ENCODE measurements at regions not wholly inside any gene's neighbourhood (a gene's known extent, or its start where the extent isn't known, plus 50 kb on each side); places are given as distances from the start of the nearest gene placed in this dataset.

GRCh38 chrX:44637282-44637681 lies 94.6 kb upstream of the FUNDC1 start:
- POLR2A ChIA-PET (ENCODE audit: low non-redundant PET): no interaction called here

GRCh38 chrX:44621078-44621477 lies 78.4 kb upstream of the FUNDC1 start:
- CTCF ChIA-PET: no interaction called here

More at GRCh38 chrX:44637282-44637681, 94.6 kb upstream of the FUNDC1 start:
- BruUV-seq (replicated peaks): no TSS peak
- DNase-seq (ENCODE audit: low spot score): no peak
- Histone ChIP-seq H3K27me3 (replicated peaks; ENCODE audit: insufficient read depth, low read depth, low read length, poor library complexity) (no peaks in the 10 kb centered on the region), H3K36me3 (ENCODE audit: insufficient read depth, low read length, poor library complexity, severe bottlenecking) (no peaks in the 10 kb centered on the region), H3K4me3 (ENCODE audit: low read depth, low read length, poor library complexity, severe bottlenecking) (no peak overlapping the region), H3K9me3 (ENCODE audit: low read depth, low read length, poor library complexity, severe bottlenecking) (no peaks in the 10 kb centered on the region), H3K4me1 (ENCODE audit: insufficient read depth, low read length, poor library complexity, severe bottlenecking) (no peaks in the 10 kb centered on the region), H3K27ac (ENCODE audit: low read depth, low read length, poor library complexity, severe bottlenecking) (no peak overlapping the region)
- intact Hi-C loops (cut with micrococcal nuclease; ENCODE audit: unreplicated experiment): no loop called here
- TF ChIP-seq CTCF (conservative IDR thresholded peaks at IDR 0.05; ENCODE audit: low read depth, low read length) (no peak), EZH2 (IDR thresholded peaks at IDR 0.05; ENCODE audit: borderline replicate concordance, low read depth, low read length, poor library complexity, severe bottlenecking) (no peak)
- CTCF ChIA-PET: no interaction called here

GRCh38 chrX:44619039-44619438 lies 76.4 kb upstream of the FUNDC1 start:
- CTCF ChIA-PET: no interaction called here
- intact Hi-C loops (cut with micrococcal nuclease; ENCODE audit: unreplicated experiment): no loop called here
- Histone ChIP-seq H3K27ac (ENCODE audit: low read depth, low read length, poor library complexity, severe bottlenecking) (no peak overlapping the region), H3K4me1 (ENCODE audit: insufficient read depth, low read length, poor library complexity, severe bottlenecking) (no peaks in the 10 kb centered on the region), H3K36me3 (ENCODE audit: insufficient read depth, low read length, poor library complexity, severe bottlenecking) (no peaks in the 10 kb centered on the region), H3K4me3 (ENCODE audit: low read depth, low read length, poor library complexity, severe bottlenecking) (no peak overlapping the region), H3K27me3 (replicated peaks; ENCODE audit: insufficient read depth, low read depth, low read length, poor library complexity) (no peaks in the 10 kb centered on the region), H3K9me3 (ENCODE audit: low read depth, low read length, poor library complexity, severe bottlenecking) (no peaks in the 10 kb centered on the region)
- BruUV-seq (replicated peaks): no TSS peak
- POLR2A ChIA-PET (ENCODE audit: low non-redundant PET): no interaction called here
- no peak for TF ChIP-seq EZH2 (IDR thresholded peaks at IDR 0.05; ENCODE audit: borderline replicate concordance, low read depth, low read length, poor library complexity, severe bottlenecking)
- no peak for TF ChIP-seq CTCF (conservative IDR thresholded peaks at IDR 0.05; ENCODE audit: low read depth, low read length)
- DNase-seq (ENCODE audit: low spot score): peak; percentile 43

More at GRCh38 chrX:44621078-44621477, 78.4 kb upstream of the FUNDC1 start:
- no peaks in the 10 kb centered on the region for H3K9me3 ChIP-seq (ENCODE audit: low read depth, low read length, poor library complexity, severe bottlenecking)
- H3K4me1 ChIP-seq (ENCODE audit: insufficient read depth, low read length, poor library complexity, severe bottlenecking): no peaks in the 10 kb centered on the region
- no peak overlapping the region for H3K4me3 ChIP-seq (ENCODE audit: low read depth, low read length, poor library complexity, severe bottlenecking)
- no peak overlapping the region for H3K27ac ChIP-seq (ENCODE audit: low read depth, low read length, poor library complexity, severe bottlenecking)
- intact Hi-C loops (cut with micrococcal nuclease; ENCODE audit: unreplicated experiment): no loop called here
- POLR2A ChIA-PET (ENCODE audit: low non-redundant PET): no interaction called here
- DNase-seq (ENCODE audit: low spot score): no peak
- H3K27me3 ChIP-seq (replicated peaks; ENCODE audit: insufficient read depth, low read depth, low read length, poor library complexity): no peaks in the 10 kb centered on the region
- no TSS peak for BruUV-seq (replicated peaks)
- TF ChIP-seq CTCF (conservative IDR thresholded peaks at IDR 0.05; ENCODE audit: low read depth, low read length): no peak
- no peak for TF ChIP-seq EZH2 (IDR thresholded peaks at IDR 0.05; ENCODE audit: borderline replicate concordance, low read depth, low read length, poor library complexity, severe bottlenecking)
- H3K36me3 ChIP-seq (ENCODE audit: insufficient read depth, low read length, poor library complexity, severe bottlenecking): no peaks in the 10 kb centered on the region
